Peyer's patch (tissue), 4 donors: ENCODE measurements at regions not wholly inside any gene's neighbourhood (a gene's known extent, or its start where the extent isn't known, plus 50 kb on each side); places are given as distances from the start of the nearest gene placed in this dataset.

ENCODE experiments used
- DNase-seq, 3 donors: peaks; one replicate each; pipeline ENCODE4 v3.0.0-alpha.2; 2017 to 2019
- H3K27ac ChIP-seq, 4 donors: fragments of 200-600 bp; sonication (generic); one replicate each; pipeline ENCODE4 v1.5.1; 2016 to 2019
- H3K27me3 ChIP-seq, 2 donors: fragments of 200-600 bp; sonication (generic); one replicate each; pipeline ENCODE4 v1.5.1; 2019
- H3K36me3 ChIP-seq, 3 donors: fragments of 200-600 bp; sonication (generic); one replicate each; pipeline ENCODE4 v1.5.1; 2016 to 2019
- H3K4me1 ChIP-seq, 4 donors: fragments of 200-600 bp; sonication (generic); one replicate each; pipeline ENCODE4 v1.5.1; 2016 to 2019
- H3K4me3 ChIP-seq, 4 donors: fragments of 200-600 bp; sonication (generic); 1 replicate in 3 of 4; 2 replicates in 1 of 4; pipeline ENCODE4 v1.5.1; 2016 to 2019; ENCODE audit warnings: mild to moderate bottlenecking in 1 of 4
- H3K9me3 ChIP-seq, 4 donors: fragments of 200-600 bp; sonication (generic); one replicate each; pipeline ENCODE4 v1.5.1; 2016 to 2019; ENCODE audit warnings: mild to moderate bottlenecking in 1 of 4
- POLR2A ChIP-seq, 2 donors: fragments of 450-650 bp; IDR thresholded peaks; one replicate each; pipeline ENCODE4 v1.5.1; 2017; ENCODE audit warnings: antibody characterized with exemption in 2 of 2, mild to moderate bottlenecking in 2 of 2, moderate library complexity in 2 of 2
- TF ChIP-seq, protein P1 (sequence below), 6 experiments: fragments of 450-650 bp in 4 of 6; fragments of 200-600 bp in 2 of 6; sonication (generic) in 1 of 6; IDR thresholded peaks; one replicate each; pipeline ENCODE4 v1.5.1; 2017 to 2019; ENCODE audit warnings: antibody characterized with exemption in 6 of 6, mild to moderate bottlenecking in 3 of 6, moderate library complexity in 1 of 6

- Histone ChIP-seq H3K36me3 (no peaks in the 10 kb centered on the region), H3K27me3 (no peaks in the 10 kb centered on the region), H3K4me1 (no peaks in the 10 kb centered on the region), H3K9me3 (no peaks in the 10 kb centered on the region), H3K27ac (no peak overlapping the region), H3K4me3 (no peak overlapping the region)
- no peak for DNase-seq
- no peak for TF ChIP-seq POLR2A (IDR thresholded peaks at IDR 0.05)
- TF ChIP-seq, protein P1, sequence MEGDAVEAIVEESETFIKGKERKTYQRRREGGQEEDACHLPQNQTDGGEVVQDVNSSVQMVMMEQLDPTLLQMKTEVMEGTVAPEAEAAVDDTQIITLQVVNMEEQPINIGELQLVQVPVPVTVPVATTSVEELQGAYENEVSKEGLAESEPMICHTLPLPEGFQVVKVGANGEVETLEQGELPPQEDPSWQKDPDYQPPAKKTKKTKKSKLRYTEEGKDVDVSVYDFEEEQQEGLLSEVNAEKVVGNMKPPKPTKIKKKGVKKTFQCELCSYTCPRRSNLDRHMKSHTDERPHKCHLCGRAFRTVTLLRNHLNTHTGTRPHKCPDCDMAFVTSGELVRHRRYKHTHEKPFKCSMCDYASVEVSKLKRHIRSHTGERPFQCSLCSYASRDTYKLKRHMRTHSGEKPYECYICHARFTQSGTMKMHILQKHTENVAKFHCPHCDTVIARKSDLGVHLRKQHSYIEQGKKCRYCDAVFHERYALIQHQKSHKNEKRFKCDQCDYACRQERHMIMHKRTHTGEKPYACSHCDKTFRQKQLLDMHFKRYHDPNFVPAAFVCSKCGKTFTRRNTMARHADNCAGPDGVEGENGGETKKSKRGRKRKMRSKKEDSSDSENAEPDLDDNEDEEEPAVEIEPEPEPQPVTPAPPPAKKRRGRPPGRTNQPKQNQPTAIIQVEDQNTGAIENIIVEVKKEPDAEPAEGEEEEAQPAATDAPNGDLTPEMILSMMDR (IDR thresholded peaks at IDR 0.05), result no peak
Observed at GRCh38 chr9:16275795-16276624, 594.5 kb downstream of the BNC2 start.

DNA sequence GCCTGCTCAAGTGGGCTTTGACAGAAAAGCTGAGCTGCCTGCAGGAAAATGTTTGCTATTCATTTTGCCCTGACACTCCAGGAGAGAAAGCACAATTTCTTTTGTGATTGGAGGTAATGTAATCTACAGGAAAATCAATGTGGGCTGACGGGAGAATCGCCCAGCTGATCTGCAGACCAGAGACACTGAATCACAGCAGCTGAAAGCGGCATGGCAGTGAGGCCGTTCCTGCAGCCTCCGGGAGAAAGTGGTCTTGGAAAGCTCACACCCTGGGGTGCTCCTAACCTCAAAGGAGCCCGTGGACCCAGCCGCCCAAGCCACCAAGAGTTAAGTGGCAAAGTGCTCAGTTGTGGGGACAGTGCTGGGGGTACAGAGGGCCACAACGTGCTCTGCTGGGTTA, 593.6 kb downstream of the BNC2 start:
- no peak overlapping the region for H3K27ac ChIP-seq
- no peak overlapping the region for H3K4me3 ChIP-seq
- no peaks in the 10 kb centered on the region for H3K9me3 ChIP-seq
- TF ChIP-seq POLR2A (IDR thresholded peaks at IDR 0.05), result no peak
- TF ChIP-seq, protein P1 (IDR thresholded peaks at IDR 0.05), result no peak
- H3K36me3 ChIP-seq, result no peaks in the 10 kb centered on the region
- DNase-seq, result no peak
- H3K27me3 ChIP-seq, result no peaks in the 10 kb centered on the region
- H3K4me1 ChIP-seq, result peaks cover 0 to 3% (median 0%) of the 10 kb centered on the region in 4 donors

DNA sequence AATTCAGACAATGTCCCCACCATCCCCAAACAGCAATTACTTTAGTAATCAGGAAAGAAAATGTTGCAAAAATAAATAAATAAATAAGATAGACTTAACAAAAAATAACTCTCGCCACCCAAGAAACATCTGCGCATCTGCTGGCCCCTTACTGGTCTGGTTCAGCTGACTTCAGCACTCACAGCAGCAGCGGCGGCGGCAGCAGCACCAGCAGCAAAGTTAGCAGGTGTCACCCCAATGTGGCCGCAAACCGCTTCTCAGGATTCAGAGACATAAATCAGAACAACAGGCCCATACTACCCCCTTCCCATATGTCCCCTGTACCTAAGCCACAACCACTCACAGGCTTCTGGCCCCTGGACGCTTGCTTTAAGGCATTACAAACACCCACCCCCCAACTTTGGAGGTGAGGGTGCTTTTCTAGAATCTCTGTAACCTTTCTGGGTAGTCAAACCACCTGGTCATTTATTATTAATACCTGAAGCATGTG, 593.0 kb downstream of the BNC2 start:
- Histone ChIP-seq H3K36me3 (no peaks in the 10 kb centered on the region), H3K4me3 (no peak overlapping the region), H3K27me3 (no peaks in the 10 kb centered on the region), H3K9me3 (no peaks in the 10 kb centered on the region), H3K27ac (no peak overlapping the region), H3K4me1 (peaks cover 0 to 7% (median 0%) of the 10 kb centered on the region in 4 donors)
- TF ChIP-seq POLR2A (IDR thresholded peaks at IDR 0.05), result no peak
- TF ChIP-seq, protein P1 (IDR thresholded peaks at IDR 0.05), result no peak
- DNase-seq, result no peak

GRCh38 chr9:16278326-16278999, 592.0 kb downstream of the BNC2 start:
- H3K4me1 ChIP-seq, result peaks cover 0 to 7% (median 0%) of the 10 kb centered on the region in 4 donors
- DNase-seq, result no peak
- TF ChIP-seq POLR2A (IDR thresholded peaks at IDR 0.05), result no peak
- TF ChIP-seq, protein P1 (IDR thresholded peaks at IDR 0.05), result no peak
- H3K9me3 ChIP-seq, result no peaks in the 10 kb centered on the region
- no peaks in the 10 kb centered on the region for H3K36me3 ChIP-seq
- no peaks in the 10 kb centered on the region for H3K27me3 ChIP-seq
- no peak overlapping the region for H3K4me3 ChIP-seq
- no peak overlapping the region for H3K27ac ChIP-seq

- H3K27ac ChIP-seq, result no peak overlapping the region
Observed at GRCh38 chr9:16281707-16282106, 588.8 kb downstream of the BNC2 start.

More at GRCh38 chr9:16281707-16282106, 588.8 kb downstream of the BNC2 start:
- H3K4me3 ChIP-seq, result no peak overlapping the region
- TF ChIP-seq POLR2A (IDR thresholded peaks at IDR 0.05), result no peak
- TF ChIP-seq, protein P1 (IDR thresholded peaks at IDR 0.05), result no peak
- H3K4me1 ChIP-seq, result peaks cover 0 to 7% (median 0%) of the 10 kb centered on the region in 4 donors
- DNase-seq, result no peak
- no peaks in the 10 kb centered on the region for H3K27me3 ChIP-seq
- H3K36me3 ChIP-seq, result no peaks in the 10 kb centered on the region
- no peaks in the 10 kb centered on the region for H3K9me3 ChIP-seq
